ENCODE measurements at regions not wholly inside any gene's neighbourhood (a gene's known extent, or its start where the extent isn't known, plus 50 kb on each side); places are given as distances from the start of the nearest gene placed in this dataset.

DNA sequence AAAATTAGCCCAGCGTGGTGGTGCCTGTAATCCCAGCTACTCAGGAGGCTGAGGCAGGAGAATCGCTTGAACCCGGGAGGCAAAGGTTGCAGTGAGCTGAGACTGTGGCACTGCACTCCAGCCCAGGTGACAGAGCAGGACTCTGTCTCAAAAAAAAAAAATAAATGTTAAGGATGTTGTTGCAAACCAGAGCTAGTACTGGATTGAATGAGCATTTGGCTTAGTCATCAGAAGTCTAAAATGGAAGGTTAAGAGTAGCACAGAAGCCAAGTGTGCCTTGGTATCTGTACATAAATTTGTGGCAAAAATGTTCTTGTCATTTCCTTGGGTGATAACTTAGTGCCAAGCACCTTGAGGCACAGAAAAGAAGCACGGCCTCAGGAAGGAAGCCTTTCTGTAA lies 50.6 kb upstream of the MED9 start:
- TF ChIP-seq MAFK (conservative IDR thresholded peaks at IDR 0.05 in 1 of 2, IDR thresholded peaks at IDR 0.05 in 1 of 2; ENCODE audit: low read length in 2 of 2) (0 out of 4 replicates have a peak, but pooled peaks of 1 of the 2 experiments have one; percentile 13), KDM3A (CRISPR knock-in tag; IDR thresholded peaks at IDR 0.05; ENCODE audit: low read depth) (no peak), SALL1 (CRISPR knock-in tag; IDR thresholded peaks at IDR 0.05) (no peak), SRF (IDR thresholded peaks at IDR 0.05; ENCODE audit: low read depth, low read length) (no peak)
- TF ChIP-seq, protein P1, sequence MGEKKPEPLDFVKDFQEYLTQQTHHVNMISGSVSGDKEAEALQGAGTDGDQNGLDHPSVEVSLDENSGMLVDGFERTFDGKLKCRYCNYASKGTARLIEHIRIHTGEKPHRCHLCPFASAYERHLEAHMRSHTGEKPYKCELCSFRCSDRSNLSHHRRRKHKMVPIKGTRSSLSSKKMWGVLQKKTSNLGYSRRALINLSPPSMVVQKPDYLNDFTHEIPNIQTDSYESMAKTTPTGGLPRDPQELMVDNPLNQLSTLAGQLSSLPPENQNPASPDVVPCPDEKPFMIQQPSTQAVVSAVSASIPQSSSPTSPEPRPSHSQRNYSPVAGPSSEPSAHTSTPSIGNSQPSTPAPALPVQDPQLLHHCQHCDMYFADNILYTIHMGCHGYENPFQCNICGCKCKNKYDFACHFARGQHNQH (CRISPR knock-in tag; IDR thresholded peaks at IDR 0.05), result no peak
